B cell (primary cell): ENCODE measurements at regions not wholly inside any gene's neighbourhood (a gene's known extent, or its start where the extent isn't known, plus 50 kb on each side); places are given as distances from the start of the nearest gene placed in this dataset.

ENCODE experiments used
- CTCF ChIP-seq: fragments of 200-600 bp; IDR thresholded peaks from one replicate; pipeline ENCODE4 v1.8.0; 2022; ENCODE audit warnings: antibody characterized with exemption, mild to moderate bottlenecking
- EZH2 ChIP-seq: IDR thresholded peaks from 2 replicates; pipeline ENCODE4 v1.6.1; 2012; ENCODE audit warnings: borderline replicate concordance, low read depth, mild to moderate bottlenecking, moderate library complexity, low read length; ENCODE audit not compliant: insufficient read depth, poor library complexity, severe bottlenecking

- no peak for TF ChIP-seq CTCF
- TF ChIP-seq EZH2: no peak
Measured at GRCh38 chr2:104487366-104487765, 366.5 kb upstream of the POU3F3 start.
